ENCODE measurements at regions not wholly inside any gene's neighbourhood (a gene's known extent, or its start where the extent isn't known, plus 50 kb on each side); places are given as distances from the start of the nearest gene placed in this dataset.

DNA sequence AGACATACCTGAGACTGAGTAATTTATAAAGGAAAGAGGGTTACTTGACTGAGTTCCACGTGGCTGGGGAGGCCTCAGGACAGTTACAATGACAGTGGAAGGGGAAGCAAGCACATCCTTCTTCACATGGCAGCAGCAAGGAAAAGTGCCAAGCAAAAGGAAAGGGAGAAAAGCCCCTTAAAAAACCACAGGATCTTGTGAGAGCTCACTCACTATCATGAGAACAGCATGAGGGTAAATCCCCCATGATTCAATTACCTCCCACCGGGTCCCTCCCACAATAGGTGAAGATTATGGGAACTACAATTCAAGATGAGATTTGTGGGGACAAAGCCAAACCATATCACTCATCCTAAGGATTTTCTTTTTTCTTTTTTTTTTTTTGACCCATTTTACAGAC, 177.8 kb upstream of the EEA1 start:
- DNase-seq = no peak

DNA sequence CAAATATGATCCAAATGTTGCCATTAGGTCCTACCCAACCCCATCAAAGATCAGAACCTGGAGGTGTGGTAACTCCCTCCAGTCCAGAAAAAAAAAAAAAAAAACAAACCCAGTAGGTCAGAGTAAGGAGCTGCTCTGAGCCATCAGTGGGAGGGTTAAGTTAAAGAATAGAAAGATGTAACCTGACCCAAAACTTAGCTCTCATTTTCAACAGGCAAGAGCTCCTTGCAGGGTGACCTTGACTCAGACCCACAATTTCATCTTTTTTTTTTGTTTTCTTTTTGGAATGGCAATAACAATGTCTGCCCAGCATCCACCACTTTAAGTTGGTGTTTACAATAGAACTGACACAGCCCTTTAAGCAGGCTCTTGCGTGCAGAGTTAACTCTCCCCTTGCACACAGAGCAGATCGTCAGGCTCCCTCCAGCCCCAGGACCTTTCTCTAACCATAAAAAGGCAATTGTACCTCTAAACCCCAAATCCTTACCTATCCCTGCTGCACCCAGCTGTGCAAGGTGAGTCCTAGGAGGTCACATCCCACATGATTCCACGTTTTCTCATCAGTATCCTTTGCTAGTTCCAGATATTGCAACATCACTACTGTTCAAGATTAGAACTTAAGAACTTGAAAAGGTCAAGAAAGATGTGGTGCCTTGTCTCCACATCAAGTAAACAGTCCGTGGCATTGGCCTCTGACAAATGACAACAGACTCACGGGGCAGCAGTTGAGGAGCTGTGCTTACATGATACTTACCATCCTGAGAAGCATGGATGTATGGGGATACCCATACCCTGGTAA, 178.6 kb upstream of the EEA1 start:
- no peak for DNase-seq

- DNase-seq = no peak
Observed at GRCh38 chr12:93108985-93109384, 179.9 kb upstream of the EEA1 start.

DNA sequence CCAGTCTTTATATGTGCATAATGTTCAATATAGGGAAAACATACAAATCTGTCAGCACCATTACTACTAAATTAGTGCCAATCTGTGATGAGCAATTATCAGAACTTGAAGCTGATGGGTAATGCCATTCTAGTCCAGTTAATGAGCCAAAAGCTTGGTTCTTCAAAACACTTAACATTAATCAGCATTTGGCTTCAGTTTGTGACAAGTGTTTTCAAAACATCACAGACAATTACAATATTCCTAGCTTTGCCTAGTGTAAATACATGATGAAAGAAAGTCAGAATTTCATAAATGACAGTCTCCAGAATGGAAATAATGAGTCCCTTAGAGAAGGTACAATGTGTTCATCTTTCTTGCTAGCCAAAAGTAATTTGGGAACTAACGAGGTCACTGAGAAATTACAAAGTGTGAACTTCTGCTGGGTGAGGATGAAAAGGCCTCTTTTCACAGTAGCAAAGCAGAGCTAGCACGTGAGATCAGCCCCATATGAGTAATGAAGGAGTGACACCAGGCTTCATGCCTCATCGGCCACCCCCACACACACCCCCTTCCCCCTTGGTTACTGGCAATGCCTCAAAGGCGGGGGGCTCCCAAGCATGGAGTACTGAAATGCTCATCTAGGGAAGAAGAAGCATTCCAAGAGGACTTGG, 180.6 kb upstream of the EEA1 start:
- DNase-seq = peak in 1 of 2 experiments; percentile 12

DNA sequence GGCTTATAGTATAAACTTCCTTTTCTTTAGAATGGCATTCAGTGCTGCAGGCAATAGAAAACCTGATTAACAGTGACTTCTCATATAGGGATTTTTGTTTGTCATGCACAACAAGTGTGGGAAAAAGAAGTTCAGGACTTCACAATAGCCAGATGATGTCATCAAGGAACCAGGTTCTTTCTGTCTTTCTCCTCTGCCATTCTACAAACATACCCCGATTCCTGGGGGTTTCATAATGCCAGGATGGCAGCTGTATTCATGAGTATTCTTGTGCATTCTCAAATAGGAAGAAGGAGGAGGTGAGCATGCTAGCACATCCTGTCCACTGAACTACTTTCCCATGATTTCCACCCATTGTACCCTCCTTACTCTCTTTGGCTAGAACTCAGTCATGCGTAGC, 182.7 kb upstream of the EEA1 start:
- no peak for DNase-seq

GRCh38 chr12:93113317-93114006, 184.4 kb upstream of the EEA1 start:
- DNase-seq = no peak

- no peak for DNase-seq
Observed at GRCh38 chr12:93115198-93115601, 186.1 kb upstream of the EEA1 start.

GRCh38 chr12:93115646-93116045, 186.6 kb upstream of the EEA1 start:
- DNase-seq = no peak

GRCh38 chr12:93116632-93117031, 187.5 kb upstream of the EEA1 start:
- DNase-seq = no peak

- no peak for DNase-seq
Observed at GRCh38 chr12:93121729-93122488, 192.8 kb upstream of the EEA1 start.

GRCh38 chr12:93122569-93123091, 193.5 kb upstream of the EEA1 start:
- DNase-seq = no peak

- DNase-seq = no peak
Observed at GRCh38 chr12:93125126-93125525, 196.0 kb upstream of the EEA1 start.

- no peak for DNase-seq
Observed at GRCh38 chr12:93126069-93126474, 197.0 kb upstream of the EEA1 start.

DNA sequence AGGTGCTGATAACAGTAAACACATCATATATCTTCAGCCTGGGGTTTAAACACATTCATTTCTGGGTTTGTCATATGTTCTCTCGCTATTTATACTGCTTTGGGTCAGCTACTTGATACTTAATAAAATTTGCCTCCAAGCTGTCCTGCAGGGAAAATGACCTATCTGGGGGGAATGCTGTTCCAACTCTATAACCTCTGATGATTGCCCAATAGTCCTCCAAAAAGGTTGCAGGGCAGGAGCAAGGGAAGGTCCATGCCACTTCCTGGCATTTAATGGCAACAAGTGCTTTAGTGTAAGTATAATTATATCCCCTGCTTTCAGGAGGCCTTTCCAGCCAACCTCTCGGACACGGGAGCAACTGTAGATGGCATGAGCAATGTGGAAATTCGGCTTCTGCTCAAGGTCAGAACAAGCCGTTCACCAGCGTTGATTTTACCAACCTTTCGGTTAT, 198.0 kb upstream of the EEA1 start:
- no peak for DNase-seq

DNA sequence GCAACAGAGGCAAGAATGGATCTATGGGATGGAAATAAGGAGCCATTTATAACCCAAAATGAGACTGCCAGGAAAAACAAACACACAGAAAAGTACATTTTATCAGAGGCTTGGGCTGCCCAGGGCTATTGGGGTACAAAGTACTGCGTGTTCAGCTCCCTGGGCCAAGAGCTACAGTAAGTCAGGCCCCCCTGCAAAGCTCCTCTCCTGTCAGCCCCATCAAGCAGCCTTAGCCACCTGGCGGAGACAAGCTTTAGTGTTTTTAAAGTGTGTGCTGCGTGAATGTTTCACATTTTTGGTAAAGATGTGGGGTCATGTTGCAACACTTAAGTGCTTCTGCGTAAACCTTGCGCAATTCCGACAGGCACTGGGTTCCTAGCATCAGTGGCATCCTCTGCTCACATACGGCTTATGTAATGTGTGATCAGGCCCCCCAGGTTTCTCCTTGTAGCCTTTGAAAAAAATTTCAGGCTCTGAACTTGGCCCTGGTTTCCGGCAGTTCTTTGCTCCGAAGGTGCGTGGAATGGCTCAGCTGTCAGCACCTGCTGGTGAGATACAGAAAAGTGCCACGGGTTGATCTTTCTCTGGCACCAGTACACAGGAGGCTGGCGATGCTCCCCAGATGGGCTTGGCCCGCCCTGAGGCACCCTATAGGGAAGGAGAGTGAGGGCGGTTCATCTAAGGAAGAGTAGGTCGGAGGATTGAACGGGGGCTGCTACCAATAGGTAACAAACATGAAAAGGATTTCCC, 198.7 kb upstream of the EEA1 start:
- DNase-seq = no peak

GRCh38 chr12:93128332-93128707, 199.2 kb upstream of the EEA1 start:
- DNase-seq = no peak

DNA sequence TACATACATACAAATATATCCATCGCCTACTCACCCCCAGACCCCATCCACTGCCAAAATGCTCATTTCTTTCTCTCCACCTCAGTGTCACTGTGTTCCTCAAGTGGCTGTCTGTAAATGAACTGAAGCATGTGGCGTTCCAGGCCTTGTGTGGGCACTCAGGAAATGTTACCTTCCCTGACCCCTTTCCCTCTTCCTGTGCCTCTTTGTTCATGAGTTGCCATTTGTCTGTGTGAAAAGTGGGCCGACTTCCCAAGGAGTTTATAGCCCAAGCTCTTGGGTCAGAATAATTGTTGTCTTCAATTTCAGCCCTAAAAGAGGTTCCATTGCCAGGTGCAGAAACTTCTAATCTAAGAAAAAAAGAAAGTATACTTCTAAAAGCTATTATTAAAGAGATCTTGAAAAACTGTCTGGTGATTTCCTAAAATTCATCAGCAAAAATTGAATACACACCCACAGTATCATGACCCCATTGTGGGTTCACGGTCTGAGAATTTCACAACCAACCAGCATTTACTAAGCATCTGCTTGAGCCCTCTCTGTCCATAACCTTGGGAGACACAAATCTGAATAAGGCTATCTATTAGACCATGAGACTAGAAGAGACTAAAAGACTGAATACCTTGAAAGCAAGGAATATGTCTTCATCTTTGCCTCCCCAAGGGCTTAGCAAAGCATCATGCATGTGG, 201.4 kb upstream of the EEA1 start:
- DNase-seq = no peak

DNA sequence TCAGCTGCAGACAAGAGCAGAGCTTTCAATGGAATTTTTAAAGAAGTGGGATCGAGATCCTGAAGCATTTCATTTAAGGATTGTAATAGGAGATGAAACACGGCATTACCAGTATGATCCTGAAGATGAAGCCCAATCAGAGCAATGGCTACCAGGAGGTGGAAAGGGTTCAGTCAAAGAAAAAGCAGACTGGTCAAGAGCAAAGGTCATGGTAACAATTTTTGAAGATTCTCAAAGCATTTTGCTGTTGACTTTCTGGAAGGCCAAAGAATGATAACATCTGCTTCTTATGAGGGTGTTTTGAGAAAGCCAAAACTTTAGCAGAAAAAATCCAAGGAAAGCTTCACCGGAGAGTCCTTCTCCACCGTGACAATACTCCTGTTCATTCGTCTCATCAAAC, 204.3 kb upstream of the EEA1 start:
- DNase-seq = no peak

GRCh38 chr12:93134175-93134890, 205.2 kb upstream of the EEA1 start:
- DNase-seq = no peak

- DNase-seq = no peak
Observed at GRCh38 chr12:93134893-93135285, 205.8 kb upstream of the EEA1 start.

Measured in stimulated activated CD4-positive, alpha-beta T cell treated with anti-CD3 and anti-CD28 coated beads, Interleukin-4, amount 100 ng/mL, for 4 hours (primary cell).